NK-92 (cell line): ENCODE measurements at regions not wholly inside any gene's neighbourhood (a gene's known extent, or its start where the extent isn't known, plus 50 kb on each side); places are given as distances from the start of the nearest gene placed in this dataset.

ENCODE experiments used
- DNase-seq: peaks from one replicate; lab custom pipeline; 2025; ENCODE audit not compliant: unreplicated experiment; lab: John Stamatoyannopoulos, UW

GRCh38 chr7:69545175-69545574 is 53.1 kb upstream of the AUTS2 start:
- DNase-seq, result no peak
